Upper lobe of right lung (tissue), 1 donor: ENCODE measurements at regions not wholly inside any gene's neighbourhood (a gene's known extent, or its start where the extent isn't known, plus 50 kb on each side); places are given as distances from the start of the nearest gene placed in this dataset.

Experiments used
- ATAC-seq: fragments of 200-7000 bp; cut with Tn5 transposase; one replicate; pipeline ENCODE4 v1.9.1; 2020; ENCODE audit warnings: mild to moderate bottlenecking, moderate library complexity
- DNase-seq: peaks from one replicate; pipeline ENCODE4 v3.0.0-alpha.2; 2020
- H3K27ac ChIP-seq: fragments of 200-600 bp; one replicate; pipeline ENCODE4 v1.8.0; 2022
- H3K27me3 ChIP-seq: fragments of 200-600 bp; one replicate; pipeline ENCODE4 v1.8.0; 2022; ENCODE audit warnings: mild to moderate bottlenecking
- H3K36me3 ChIP-seq: fragments of 200-600 bp; one replicate; pipeline ENCODE4 v1.8.0; 2022
- H3K4me1 ChIP-seq: fragments of 200-600 bp; one replicate; pipeline ENCODE4 v1.8.0; 2022
- H3K4me3 ChIP-seq: fragments of 200-600 bp; one replicate; pipeline ENCODE4 v1.8.0; 2022; ENCODE audit warnings: mild to moderate bottlenecking
- H3K9me3 ChIP-seq: fragments of 200-600 bp; one replicate; pipeline ENCODE4 v1.8.0; 2022
- CTCF ChIP-seq: fragments of 200-600 bp; IDR thresholded peaks from one replicate; pipeline ENCODE4 v1.8.0; 2022; ENCODE audit warnings: antibody characterized with exemption
- intact Hi-C: fragments of 100-400 bp; cut with DNase I; formaldehyde crosslinking; loops from one replicate; pipeline ENCODE4 v1.11.0; 2022
- donor health status: DM: no; HTN: yes; CAD: no; lungs with severe emphysema.

- H3K4me1 ChIP-seq = no peaks in the 10 kb centered on the region
- intact Hi-C loops = no loop called here
- ATAC-seq = no peak
- no peak overlapping the region for H3K27ac ChIP-seq
- no peak for DNase-seq
- no peaks in the 10 kb centered on the region for H3K36me3 ChIP-seq
- no peaks in the 10 kb centered on the region for H3K27me3 ChIP-seq
- H3K9me3 ChIP-seq = no peaks in the 10 kb centered on the region
- no peak overlapping the region for H3K4me3 ChIP-seq
- TF ChIP-seq CTCF = no peak
Observed at GRCh38 chr4:107304699-107305286, 268.7 kb upstream of the DKK2 start.

GRCh38 chr4:107299646-107300045, 263.5 kb upstream of the DKK2 start:
- DNase-seq (no peak), ATAC-seq (no peak)
- intact Hi-C loops = no loop called here
- Histone ChIP-seq H3K9me3 (no peaks in the 10 kb centered on the region), H3K36me3 (no peaks in the 10 kb centered on the region), H3K27ac (no peak overlapping the region), H3K4me3 (no peak overlapping the region), H3K4me1 (no peaks in the 10 kb centered on the region), H3K27me3 (no peaks in the 10 kb centered on the region)
- no peak for TF ChIP-seq CTCF

GRCh38 chr4:107292979-107293378, 256.9 kb upstream of the DKK2 start:
- TF ChIP-seq CTCF = no peak
- no peak overlapping the region for H3K4me3 ChIP-seq
- intact Hi-C loops = no loop called here

GRCh38 chr4:107283587-107284559, 247.8 kb upstream of the DKK2 start:
- DNase-seq = no peak
- Histone ChIP-seq H3K4me1 (no peaks in the 10 kb centered on the region), H3K9me3 (no peaks in the 10 kb centered on the region), H3K27me3 (peaks cover 4% of the 10 kb centered on the region), H3K36me3 (no peaks in the 10 kb centered on the region), H3K4me3 (no peak overlapping the region), H3K27ac (no peak overlapping the region)
- no peak for TF ChIP-seq CTCF
- intact Hi-C loops = no loop called here
- no peak for ATAC-seq

More at GRCh38 chr4:107292979-107293378, 256.9 kb upstream of the DKK2 start:
- Histone ChIP-seq H3K4me1 (no peaks in the 10 kb centered on the region), H3K27me3 (no peaks in the 10 kb centered on the region), H3K27ac (no peak overlapping the region), H3K9me3 (no peaks in the 10 kb centered on the region), H3K36me3 (no peaks in the 10 kb centered on the region)
- ATAC-seq (no peak), DNase-seq (no peak)

GRCh38 chr4:107279733-107280132, 243.6 kb upstream of the DKK2 start:
- Histone ChIP-seq H3K9me3 (no peaks in the 10 kb centered on the region), H3K27me3 (peaks cover 4% of the 10 kb centered on the region), H3K27ac (no peak overlapping the region), H3K4me3 (no peak overlapping the region), H3K4me1 (no peaks in the 10 kb centered on the region), H3K36me3 (no peaks in the 10 kb centered on the region)
- intact Hi-C loops = no loop called here
- DNase-seq = no peak
- no peak for ATAC-seq
- TF ChIP-seq CTCF = no peak
